HG03457 (cell line): ENCODE measurements at regions not wholly inside any gene's neighbourhood (a gene's known extent, or its start where the extent isn't known, plus 50 kb on each side); places are given as distances from the start of the nearest gene placed in this dataset.
"Not testable (repeated sequence)": the region's sequence is repeated elsewhere in the genome, so short reads cannot be mapped to it uniquely, and the experiment has no call there.

Experiments
- ATAC-seq: cut with Tn5 transposase; IDR thresholded peaks from one replicate; pipeline ENCODE4 v1.9.1; 2021; ENCODE audit warnings: moderate number of reproducible peaks; ENCODE audit not compliant: unreplicated experiment

GRCh38 chr3:162601101-162601670 is 1104.6 kb downstream of the OTOL1 start:
- no peak for ATAC-seq

- ATAC-seq, result no peak
Measured at GRCh38 chr3:162602619-162603018, 1106.0 kb downstream of the OTOL1 start.

- ATAC-seq, result no peak
Measured at GRCh38 chr3:162605651-162606204, 1109.1 kb downstream of the OTOL1 start.

DNA sequence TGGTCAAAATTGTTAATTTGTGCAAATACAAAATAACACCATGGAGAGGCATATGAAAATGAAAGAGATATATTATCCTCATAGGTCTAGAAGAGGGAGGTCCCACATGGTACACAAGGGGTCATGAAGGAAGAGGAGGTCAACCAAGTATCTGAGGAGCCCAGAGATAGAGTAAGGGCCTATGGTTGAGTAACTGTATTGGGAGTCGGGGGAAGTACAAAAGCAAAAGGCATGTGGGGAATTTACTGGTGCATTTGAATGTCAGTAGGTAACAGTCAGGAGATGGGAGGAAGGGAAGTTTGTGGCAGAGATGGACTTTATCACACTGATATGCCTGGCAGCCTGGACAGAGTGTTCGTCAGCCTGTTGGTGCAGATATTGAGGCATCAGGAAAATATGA is 1113.7 kb downstream of the OTOL1 start:
- no peak for ATAC-seq

DNA sequence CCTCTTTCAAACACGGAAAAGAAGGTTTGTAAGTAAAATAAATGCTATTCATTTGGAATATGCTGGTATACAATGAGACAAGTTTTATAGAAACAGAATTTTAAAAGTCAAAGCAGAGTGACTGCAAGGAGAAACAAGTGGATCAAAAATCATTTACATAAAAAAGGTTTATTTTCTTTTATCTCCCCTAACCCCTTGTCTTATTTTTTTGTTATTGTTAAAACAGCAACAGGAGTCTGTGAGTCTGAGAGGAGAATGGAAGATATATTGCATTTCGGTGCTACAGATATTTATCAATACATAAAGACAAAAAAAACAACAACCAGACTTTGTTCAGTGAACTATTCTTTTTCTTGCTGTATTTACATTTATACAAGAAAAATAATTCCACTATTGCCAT is 1116.4 kb downstream of the OTOL1 start:
- no peak for ATAC-seq

DNA sequence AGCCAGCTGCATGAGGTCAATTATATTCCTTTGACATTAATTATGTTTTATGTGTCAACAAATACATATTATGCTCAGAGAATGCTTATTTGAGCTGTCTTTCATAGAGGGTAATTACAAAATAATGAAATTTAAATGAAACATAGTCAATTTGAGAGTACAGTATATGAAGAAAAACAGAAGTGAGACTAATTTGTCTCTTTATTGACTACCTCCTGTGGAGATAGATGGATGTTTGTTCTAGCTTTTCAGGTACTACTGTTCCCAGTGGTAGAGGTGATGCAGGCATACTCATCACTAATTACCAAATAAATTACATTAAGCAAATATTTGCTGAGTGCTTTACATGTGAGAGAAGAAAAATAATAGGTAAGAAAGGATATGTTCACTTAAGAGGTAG is 1129.6 kb downstream of the OTOL1 start:
- ATAC-seq, result no peak

DNA sequence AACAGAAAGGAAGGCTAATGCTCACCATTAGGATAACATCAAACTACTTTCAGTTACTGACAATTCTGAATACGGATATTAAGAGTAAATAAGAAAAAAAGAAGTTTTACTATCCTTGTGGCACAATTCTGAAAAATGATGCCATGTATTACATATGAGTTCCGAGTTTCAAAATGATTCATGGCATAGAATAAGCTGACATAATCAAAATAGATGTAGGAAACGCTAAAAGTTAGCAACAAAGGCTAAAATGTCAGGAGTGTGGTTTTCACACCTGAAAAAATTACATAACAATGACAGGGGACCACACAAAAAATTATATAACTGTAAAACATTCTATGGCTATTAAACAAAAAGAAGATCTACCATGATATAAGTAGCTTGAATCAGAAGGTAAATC is 1131.9 kb downstream of the OTOL1 start:
- ATAC-seq, result no peak

GRCh38 chr3:162629372-162629771 is 1132.8 kb downstream of the OTOL1 start:
- ATAC-seq, result no peak

GRCh38 chr3:162632672-162633071 is 1136.1 kb downstream of the OTOL1 start:
- ATAC-seq, result no peak

DNA sequence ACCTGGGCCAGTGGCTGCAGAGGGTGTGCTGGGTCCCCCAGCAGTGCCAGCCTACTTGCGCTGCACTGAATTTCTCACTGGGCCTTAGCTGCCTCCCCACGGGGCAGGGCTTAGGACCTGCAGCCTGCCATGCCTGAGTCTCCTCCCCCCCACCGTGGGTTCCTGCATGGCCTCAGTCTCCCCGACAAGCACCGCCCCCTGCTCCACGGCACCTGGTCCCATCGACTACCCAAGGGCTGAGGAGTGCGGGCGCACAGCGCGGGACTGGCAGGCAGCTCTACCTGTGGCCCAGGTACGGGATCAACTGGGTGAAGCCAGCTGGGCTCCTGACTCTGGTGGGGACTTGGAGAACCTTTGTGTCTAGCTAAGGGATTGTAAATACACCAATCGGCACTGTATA is 1143.6 kb downstream of the OTOL1 start:
- ATAC-seq, result not testable (repeated sequence)

- no peak for ATAC-seq
Measured at GRCh38 chr3:162641317-162641716, 1144.7 kb downstream of the OTOL1 start.

- ATAC-seq, result no peak
Measured at GRCh38 chr3:162641907-162642306, 1145.3 kb downstream of the OTOL1 start.

- no peak for ATAC-seq
Measured at GRCh38 chr3:162643245-162643644, 1146.6 kb downstream of the OTOL1 start.

- no peak for ATAC-seq
Measured at GRCh38 chr3:162647321-162647720, 1150.7 kb downstream of the OTOL1 start.

DNA sequence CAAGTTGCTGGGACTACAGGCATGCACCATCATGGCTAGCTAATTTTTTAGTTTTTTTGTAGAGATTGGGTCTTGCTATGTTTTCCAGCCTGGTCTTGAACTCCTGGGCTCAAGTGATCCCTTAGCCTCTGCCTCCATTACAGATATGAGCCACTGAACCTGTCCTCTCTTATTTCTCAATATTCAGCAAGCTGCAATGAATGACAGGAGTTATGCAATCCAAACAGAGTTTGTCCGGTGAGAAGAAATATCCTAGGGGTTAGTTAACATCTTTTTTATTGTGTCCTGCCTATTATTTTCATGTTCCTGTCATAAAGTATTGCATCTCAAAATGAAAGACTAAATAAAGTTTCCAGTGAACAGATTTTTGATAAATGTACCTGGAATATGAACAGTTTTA is 1161.4 kb downstream of the OTOL1 start:
- no peak for ATAC-seq

- ATAC-seq, result no peak
Measured at GRCh38 chr3:162665684-162666391, 1169.2 kb downstream of the OTOL1 start.

- no peak for ATAC-seq
Measured at GRCh38 chr3:162666835-162667234, 1170.2 kb downstream of the OTOL1 start.

DNA sequence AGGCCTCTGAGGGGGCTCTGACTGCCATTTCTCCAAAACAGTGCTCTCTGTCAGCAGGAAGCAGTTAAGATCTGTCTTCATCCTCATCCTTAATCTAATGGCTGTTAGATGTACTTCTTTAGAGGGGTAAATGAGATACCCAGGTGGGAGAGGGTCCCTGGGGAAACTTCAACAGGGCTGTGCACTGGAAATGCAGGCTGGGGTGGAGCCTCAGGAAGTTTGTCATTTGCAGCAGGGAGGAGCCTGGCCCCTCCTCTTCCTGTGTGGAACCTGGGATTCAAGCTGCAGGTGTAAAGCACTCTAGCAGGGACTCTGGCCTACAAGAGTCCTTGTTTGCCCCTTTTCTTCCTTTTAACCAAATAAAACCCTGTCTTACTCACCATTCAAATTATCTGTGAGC is 1173.6 kb downstream of the OTOL1 start:
- no peak for ATAC-seq

GRCh38 chr3:162677475-162677874 is 1180.9 kb downstream of the OTOL1 start:
- ATAC-seq, result no peak

- no peak for ATAC-seq
Measured at GRCh38 chr3:162678941-162679340, 1182.3 kb downstream of the OTOL1 start.

- no peak for ATAC-seq
Measured at GRCh38 chr3:162684260-162684659, 1187.7 kb downstream of the OTOL1 start.

DNA sequence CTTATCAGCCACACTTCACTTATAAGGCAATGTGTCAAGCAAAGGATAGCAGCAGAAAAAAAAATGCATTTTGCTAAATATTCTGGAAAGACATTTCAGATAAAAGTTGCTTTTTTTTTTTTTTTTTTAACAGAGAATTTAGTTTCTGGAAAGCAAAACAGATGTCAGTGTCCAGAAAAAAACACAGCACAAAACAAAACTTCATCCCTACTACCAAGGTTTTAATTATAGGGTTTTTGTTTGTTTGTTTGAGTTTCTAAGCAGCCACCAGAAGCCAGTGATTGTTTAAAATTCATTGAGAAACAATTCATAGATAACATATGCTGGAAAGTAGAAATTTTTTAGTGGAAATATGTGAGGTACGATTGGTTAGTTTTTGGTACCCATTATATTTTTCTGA is 1202.7 kb downstream of the OTOL1 start:
- no peak for ATAC-seq

DNA sequence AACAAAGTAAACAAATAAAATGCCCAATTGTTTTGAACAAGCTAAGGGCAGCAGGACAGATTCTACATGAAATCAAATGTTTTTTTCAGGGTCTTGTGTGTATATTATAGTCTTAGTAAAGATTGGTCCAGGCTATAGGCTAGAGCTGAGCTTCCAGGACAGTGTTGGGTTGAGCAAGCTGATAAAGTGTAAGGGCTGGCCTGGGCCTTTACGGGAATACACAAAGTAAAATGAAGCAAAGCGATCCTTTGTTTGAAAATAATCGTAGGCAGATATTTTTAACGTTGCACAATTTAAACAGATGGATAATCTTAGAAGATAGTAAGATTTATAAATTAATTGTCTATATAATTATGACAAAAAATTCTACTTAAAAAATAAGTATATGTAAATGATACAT is 1204.6 kb downstream of the OTOL1 start:
- no peak for ATAC-seq
